PC-9 (cell line): ENCODE measurements at regions not wholly inside any gene's neighbourhood (a gene's known extent, or its start where the extent isn't known, plus 50 kb on each side); places are given as distances from the start of the nearest gene placed in this dataset.

Experiments used
- BruUV-seq: library from RNA; stranded (reverse); fragments of 400-500 nt; replicated peaks from 2 replicates; lab custom pipeline; 2021; lab: Mats Ljungman, UMichigan
- CTCF ChIA-PET: fragments of 300-600 bp; sonication (Branson Sonifier 250); formaldehyde crosslinking; loops from one replicate; lab custom pipeline; 2022; ENCODE audit warnings: antibody characterized with exemption; lab: Charles Lee
- POLR2A ChIA-PET: fragments of 300-600 bp; sonication (Branson Sonifier 250); formaldehyde crosslinking; loops from one replicate; lab custom pipeline; 2022; ENCODE audit warnings: antibody characterized with exemption; ENCODE audit not compliant: unreplicated experiment; lab: Charles Lee
- DNase-seq, 2 experiments: peaks; one replicate each; pipeline versions ENCODE4 v3.0.0 to v3.0.0-alpha.2; 2015 to 2022; ENCODE audit warnings: mixed read lengths in 1 of 2
- H2AFZ ChIP-seq: fragments of 200-600 bp; sonication (generic); 2 replicates; pipeline ENCODE4 v1.8.1; 2017; ENCODE audit warnings: antibody characterized with exemption
- H3F3A ChIP-seq: fragments of 200-600 bp; sonication (generic); 2 replicates; pipeline ENCODE4 v1.8.1; 2017; ENCODE audit warnings: antibody characterized with exemption, mild to moderate bottlenecking, low read depth; ENCODE audit not compliant: insufficient read depth
- H3K27ac ChIP-seq: fragments of 200-600 bp; sonication (generic); 2 replicates; pipeline ENCODE4 v1.6.1; 2016; ENCODE audit warnings: mixed run types
- H3K27me3 ChIP-seq: fragments of 200-600 bp; sonication (generic); 2 replicates; pipeline ENCODE4 v1.6.1; 2016; ENCODE audit warnings: low read depth, mixed run types; ENCODE audit not compliant: insufficient read depth
- H3K36me3 ChIP-seq: fragments of 200-600 bp; sonication (generic); 2 replicates; pipeline ENCODE4 v1.6.1; 2016; ENCODE audit warnings: low read depth, mixed run types
- H3K4me1 ChIP-seq: fragments of 200-600 bp; sonication (generic); replicated peaks from 2 replicates; pipeline ENCODE4 v1.6.1; 2016; ENCODE audit warnings: mixed run types; ENCODE audit not compliant: insufficient read depth
- H3K4me2 ChIP-seq: fragments of 200-600 bp; sonication (generic); 2 replicates; pipeline ENCODE4 v1.6.1; 2017; ENCODE audit warnings: mixed run types
- H3K4me3 ChIP-seq: fragments of 200-600 bp; sonication (generic); 2 replicates; pipeline ENCODE4 v1.6.1; 2016; ENCODE audit warnings: mixed run types
- H3K79me2 ChIP-seq: fragments of 200-600 bp; sonication (generic); 2 replicates; pipeline ENCODE4 v1.6.1; 2017; ENCODE audit warnings: low read depth, mixed run types
- H3K9me2 ChIP-seq: fragments of 200-600 bp; sonication (generic); 2 replicates; pipeline ENCODE4 v1.8.1; 2017; ENCODE audit warnings: mild to moderate bottlenecking; ENCODE audit not compliant: insufficient read depth
- H3K9me3 ChIP-seq: fragments of 200-600 bp; sonication (generic); 2 replicates; pipeline ENCODE4 v1.8.1; 2016; ENCODE audit warnings: low read depth; ENCODE audit not compliant: insufficient read depth
- H4K20me1 ChIP-seq: fragments of 200-600 bp; sonication (generic); 2 replicates; pipeline ENCODE4 v1.8.1; 2017; ENCODE audit not compliant: insufficient read depth
- CTCF ChIP-seq: fragments of 200-600 bp; sonication (generic); conservative IDR thresholded peaks from 2 replicates; pipeline ENCODE4 v1.6.1; 2017; ENCODE audit warnings: mixed run types, antibody characterized with exemption, mild to moderate bottlenecking, moderate library complexity
- EZH2 ChIP-seq: fragments of 200-600 bp; sonication (generic); IDR thresholded peaks from 2 replicates; pipeline ENCODE4 v1.8.0; 2017; ENCODE audit warnings: antibody characterized with exemption, low read depth
- intact Hi-C: fragments of 100-400 bp; cut with micrococcal nuclease; formaldehyde crosslinking; loops from one replicate; pipeline ENCODE4 v1.10.0; 2022; ENCODE audit not compliant: unreplicated experiment

- H3K36me3 ChIP-seq: no peaks in the 10 kb centered on the region
- no peaks in the 10 kb centered on the region for H3K79me2 ChIP-seq
- H3K4me3 ChIP-seq: no peak overlapping the region
- H3K4me1 ChIP-seq: no peaks in the 10 kb centered on the region
- H3F3A ChIP-seq: no peaks in the 10 kb centered on the region
- ChIA-PET CTCF (no interaction called here), POLR2A (no interaction called here)
- no peak for TF ChIP-seq EZH2
- no peak for TF ChIP-seq CTCF
- H3K9me2 ChIP-seq: no peaks in the 10 kb centered on the region
- BruUV-seq: no TSS peak
- H3K4me2 ChIP-seq: no peak overlapping the region
- intact Hi-C loops: no loop called here
- DNase-seq: peak in 1 of 2 experiments; percentile 0
- no peaks in the 10 kb centered on the region for H3K9me3 ChIP-seq
- no peak overlapping the region for H2AFZ ChIP-seq
- H4K20me1 ChIP-seq: no peaks in the 10 kb centered on the region
- H3K27ac ChIP-seq: no peak overlapping the region
- no peaks in the 10 kb centered on the region for H3K27me3 ChIP-seq
Observed at GRCh38 chr6:103983860-103984259, 875.9 kb downstream of the HACE1 start.

- ChIA-PET CTCF (no interaction called here), POLR2A (no interaction called here)
- no peaks in the 10 kb centered on the region for H4K20me1 ChIP-seq
- no peak overlapping the region for H3K4me3 ChIP-seq
- no peaks in the 10 kb centered on the region for H3K9me3 ChIP-seq
- intact Hi-C loops: no loop called here
- H3K27me3 ChIP-seq: no peaks in the 10 kb centered on the region
- no peaks in the 10 kb centered on the region for H3K9me2 ChIP-seq
- no peak overlapping the region; the same call in 1 of the 2 replicates for H2AFZ ChIP-seq
- no peaks in the 10 kb centered on the region for H3K4me1 ChIP-seq
- no peaks in the 10 kb centered on the region for H3K36me3 ChIP-seq
- H3K4me2 ChIP-seq: no peak overlapping the region
- BruUV-seq: no TSS peak
- TF ChIP-seq CTCF (no peak), EZH2 (no peak)
- no peak overlapping the region for H3K27ac ChIP-seq
- no peaks in the 10 kb centered on the region for H3F3A ChIP-seq
- DNase-seq: no peak
- no peaks in the 10 kb centered on the region for H3K79me2 ChIP-seq
Observed at GRCh38 chr6:103983011-103983410, 876.7 kb downstream of the HACE1 start.

- no peaks in the 10 kb centered on the region for H3F3A ChIP-seq
- ChIA-PET CTCF (no interaction called here), POLR2A (no interaction called here)
- no peaks in the 10 kb centered on the region for H3K36me3 ChIP-seq
- H3K4me3 ChIP-seq: no peak overlapping the region
- no peaks in the 10 kb centered on the region for H3K9me2 ChIP-seq
- no peaks in the 10 kb centered on the region for H3K4me1 ChIP-seq
- no peak for TF ChIP-seq EZH2
- no peaks in the 10 kb centered on the region for H3K79me2 ChIP-seq
- no peaks in the 10 kb centered on the region for H3K27me3 ChIP-seq
- H3K27ac ChIP-seq: no peak overlapping the region
- H4K20me1 ChIP-seq: no peaks in the 10 kb centered on the region
- no peak overlapping the region for H3K4me2 ChIP-seq
- no peak overlapping the region for H2AFZ ChIP-seq
- H3K9me3 ChIP-seq: no peaks in the 10 kb centered on the region
- no peak for DNase-seq
- intact Hi-C loops: no loop called here
- BruUV-seq: no TSS peak
Observed at GRCh38 chr6:103982574-103982973, 877.1 kb downstream of the HACE1 start.

GRCh38 chr6:103979308-103979707, 880.4 kb downstream of the HACE1 start:
- intact Hi-C loops: no loop called here
- BruUV-seq: no TSS peak
- H3F3A ChIP-seq: no peaks in the 10 kb centered on the region

More at GRCh38 chr6:103979308-103979707, 880.4 kb downstream of the HACE1 start:
- Histone ChIP-seq H3K27me3 (no peaks in the 10 kb centered on the region), H3K9me3 (no peaks in the 10 kb centered on the region), H3K27ac (no peak overlapping the region), H3K4me2 (no peak overlapping the region), H3K79me2 (no peaks in the 10 kb centered on the region), H3K9me2 (no peaks in the 10 kb centered on the region), H4K20me1 (no peaks in the 10 kb centered on the region), H3K36me3 (no peaks in the 10 kb centered on the region), H3K4me3 (no peak overlapping the region), H3K4me1 (no peaks in the 10 kb centered on the region), H2AFZ (no peak overlapping the region)
- ChIA-PET CTCF (no interaction called here), POLR2A (no interaction called here)
- TF ChIP-seq EZH2 (no peak), CTCF (no peak)
- DNase-seq: no peak
